ENCODE measurements at regions not wholly inside any gene's neighbourhood (a gene's known extent, or its start where the extent isn't known, plus 50 kb on each side); places are given as distances from the start of the nearest gene placed in this dataset.

DNA sequence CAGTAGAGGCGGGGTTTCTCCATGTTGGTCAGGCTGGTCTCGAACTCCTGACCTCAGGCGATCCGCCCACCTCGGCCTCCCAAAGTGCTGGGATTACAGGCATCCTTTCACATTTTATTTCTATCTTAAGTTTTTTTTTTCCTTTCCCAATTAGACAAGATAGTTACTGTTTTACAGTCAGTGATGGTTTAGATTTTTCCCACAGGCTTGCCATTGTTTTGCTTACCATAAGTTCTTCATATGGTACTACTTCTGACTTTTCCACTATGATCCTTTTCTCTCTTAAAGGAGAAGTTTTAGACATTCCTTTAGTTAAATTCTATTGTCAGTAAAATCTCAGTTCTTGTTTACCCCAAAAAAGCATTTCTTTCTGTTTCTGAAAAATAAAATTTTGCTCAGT lies 462.6 kb downstream of the CENPC start:
- TF ChIP-seq GLIS3 (CRISPR knock-in tag; IDR thresholded peaks at IDR 0.05) (no peak), ZNF565 (CRISPR knock-in tag; conservative IDR thresholded peaks at IDR 0.05; ENCODE audit: low read depth) (no peak), ARNTL (CRISPR knock-in tag; IDR thresholded peaks at IDR 0.05; ENCODE audit: borderline replicate concordance, low read depth) (no peak), OSR1 (CRISPR knock-in tag; IDR thresholded peaks at IDR 0.05) (no peak), ISL1 (CRISPR knock-in tag; IDR thresholded peaks at IDR 0.05) (no peak), ZNF8 (CRISPR knock-in tag; IDR thresholded peaks at IDR 0.05) (no peak), ZNF70 (CRISPR knock-in tag; IDR thresholded peaks at IDR 0.05) (no peak), ZFP3 (CRISPR knock-in tag; IDR thresholded peaks at IDR 0.05) (no peak)
- TF ChIP-seq, protein P1, sequence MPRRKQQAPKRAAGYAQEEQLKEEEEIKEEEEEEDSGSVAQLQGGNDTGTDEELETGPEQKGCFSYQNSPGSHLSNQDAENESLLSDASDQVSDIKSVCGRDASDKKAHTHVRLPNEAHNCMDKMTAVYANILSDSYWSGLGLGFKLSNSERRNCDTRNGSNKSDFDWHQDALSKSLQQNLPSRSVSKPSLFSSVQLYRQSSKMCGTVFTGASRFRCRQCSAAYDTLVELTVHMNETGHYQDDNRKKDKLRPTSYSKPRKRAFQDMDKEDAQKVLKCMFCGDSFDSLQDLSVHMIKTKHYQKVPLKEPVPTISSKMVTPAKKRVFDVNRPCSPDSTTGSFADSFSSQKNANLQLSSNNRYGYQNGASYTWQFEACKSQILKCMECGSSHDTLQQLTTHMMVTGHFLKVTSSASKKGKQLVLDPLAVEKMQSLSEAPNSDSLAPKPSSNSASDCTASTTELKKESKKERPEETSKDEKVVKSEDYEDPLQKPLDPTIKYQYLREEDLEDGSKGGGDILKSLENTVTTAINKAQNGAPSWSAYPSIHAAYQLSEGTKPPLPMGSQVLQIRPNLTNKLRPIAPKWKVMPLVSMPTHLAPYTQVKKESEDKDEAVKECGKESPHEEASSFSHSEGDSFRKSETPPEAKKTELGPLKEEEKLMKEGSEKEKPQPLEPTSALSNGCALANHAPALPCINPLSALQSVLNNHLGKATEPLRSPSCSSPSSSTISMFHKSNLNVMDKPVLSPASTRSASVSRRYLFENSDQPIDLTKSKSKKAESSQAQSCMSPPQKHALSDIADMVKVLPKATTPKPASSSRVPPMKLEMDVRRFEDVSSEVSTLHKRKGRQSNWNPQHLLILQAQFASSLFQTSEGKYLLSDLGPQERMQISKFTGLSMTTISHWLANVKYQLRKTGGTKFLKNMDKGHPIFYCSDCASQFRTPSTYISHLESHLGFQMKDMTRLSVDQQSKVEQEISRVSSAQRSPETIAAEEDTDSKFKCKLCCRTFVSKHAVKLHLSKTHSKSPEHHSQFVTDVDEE (CRISPR knock-in tag; IDR thresholded peaks at IDR 0.05): no peak
- TF ChIP-seq, protein P2, sequence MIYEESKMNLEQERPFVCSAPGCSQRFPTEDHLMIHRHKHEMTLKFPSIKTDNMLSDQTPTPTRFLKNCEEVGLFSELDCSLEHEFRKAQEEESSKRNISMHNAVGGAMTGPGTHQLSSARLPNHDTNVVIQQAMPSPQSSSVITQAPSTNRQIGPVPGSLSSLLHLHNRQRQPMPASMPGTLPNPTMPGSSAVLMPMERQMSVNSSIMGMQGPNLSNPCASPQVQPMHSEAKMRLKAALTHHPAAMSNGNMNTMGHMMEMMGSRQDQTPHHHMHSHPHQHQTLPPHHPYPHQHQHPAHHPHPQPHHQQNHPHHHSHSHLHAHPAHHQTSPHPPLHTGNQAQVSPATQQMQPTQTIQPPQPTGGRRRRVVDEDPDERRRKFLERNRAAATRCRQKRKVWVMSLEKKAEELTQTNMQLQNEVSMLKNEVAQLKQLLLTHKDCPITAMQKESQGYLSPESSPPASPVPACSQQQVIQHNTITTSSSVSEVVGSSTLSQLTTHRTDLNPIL (CRISPR knock-in tag; IDR thresholded peaks at IDR 0.05; ENCODE audit: low read depth): no peak
- ATAC-seq: no peak

GRCh38 chr4:67080046-67080557 lies 465.2 kb downstream of the CENPC start:
- TF ChIP-seq RARB (CRISPR knock-in tag; IDR thresholded peaks at IDR 0.05) (no peak), ZC3H10 (CRISPR knock-in tag; IDR thresholded peaks at IDR 0.05) (no peak)
- ATAC-seq: no peak

DNA sequence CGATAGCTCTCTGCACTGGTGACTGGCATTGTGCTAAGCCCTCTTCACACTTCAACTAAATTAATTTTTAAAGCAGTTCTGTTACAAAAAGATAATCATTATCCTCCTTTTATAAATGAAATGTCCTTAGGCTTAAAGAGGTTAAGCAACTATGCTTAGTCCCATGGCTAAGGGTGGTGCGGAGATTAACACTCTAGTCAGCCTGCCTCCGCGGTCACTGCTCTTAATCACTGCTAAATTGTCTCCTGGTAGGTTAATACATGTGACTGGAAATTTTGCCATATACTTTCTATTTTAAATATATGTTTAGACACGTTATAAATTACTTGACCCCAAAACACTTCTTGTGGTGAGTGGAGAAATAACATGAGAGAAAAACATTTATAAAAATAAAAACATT lies 473.7 kb downstream of the CENPC start:
- no peak for TF ChIP-seq ZFP30 (CRISPR knock-in tag; IDR thresholded peaks at IDR 0.05)
- TF ChIP-seq ZNF70 (CRISPR knock-in tag; IDR thresholded peaks at IDR 0.05): no peak
- no peak for TF ChIP-seq CSDC2 (CRISPR knock-in tag; IDR thresholded peaks at IDR 0.05)
- TF ChIP-seq, protein P3, sequence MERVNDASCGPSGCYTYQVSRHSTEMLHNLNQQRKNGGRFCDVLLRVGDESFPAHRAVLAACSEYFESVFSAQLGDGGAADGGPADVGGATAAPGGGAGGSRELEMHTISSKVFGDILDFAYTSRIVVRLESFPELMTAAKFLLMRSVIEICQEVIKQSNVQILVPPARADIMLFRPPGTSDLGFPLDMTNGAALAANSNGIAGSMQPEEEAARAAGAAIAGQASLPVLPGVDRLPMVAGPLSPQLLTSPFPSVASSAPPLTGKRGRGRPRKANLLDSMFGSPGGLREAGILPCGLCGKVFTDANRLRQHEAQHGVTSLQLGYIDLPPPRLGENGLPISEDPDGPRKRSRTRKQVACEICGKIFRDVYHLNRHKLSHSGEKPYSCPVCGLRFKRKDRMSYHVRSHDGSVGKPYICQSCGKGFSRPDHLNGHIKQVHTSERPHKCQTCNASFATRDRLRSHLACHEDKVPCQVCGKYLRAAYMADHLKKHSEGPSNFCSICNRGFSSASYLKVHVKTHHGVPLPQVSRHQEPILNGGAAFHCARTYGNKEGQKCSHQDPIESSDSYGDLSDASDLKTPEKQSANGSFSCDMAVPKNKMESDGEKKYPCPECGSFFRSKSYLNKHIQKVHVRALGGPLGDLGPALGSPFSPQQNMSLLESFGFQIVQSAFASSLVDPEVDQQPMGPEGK (CRISPR knock-in tag; IDR thresholded peaks at IDR 0.05; ENCODE audit: borderline replicate concordance): no peak
- no peak for TF ChIP-seq ARNTL (CRISPR knock-in tag; IDR thresholded peaks at IDR 0.05; ENCODE audit: borderline replicate concordance, low read depth)
- TF ChIP-seq OSR1 (CRISPR knock-in tag; IDR thresholded peaks at IDR 0.05): no peak
- TF ChIP-seq ISL1 (CRISPR knock-in tag; IDR thresholded peaks at IDR 0.05): no peak
- no peak for TF ChIP-seq RARB (CRISPR knock-in tag; IDR thresholded peaks at IDR 0.05)
- no peak for TF ChIP-seq ZNF565 (CRISPR knock-in tag; conservative IDR thresholded peaks at IDR 0.05; ENCODE audit: low read depth)
- no peak for TF ChIP-seq ESRRG (CRISPR knock-in tag; IDR thresholded peaks at IDR 0.05)
- TF ChIP-seq CSRNP3 (CRISPR knock-in tag; IDR thresholded peaks at IDR 0.05): no peak
- no peak for TF ChIP-seq ZNF8 (CRISPR knock-in tag; IDR thresholded peaks at IDR 0.05)
- no peak for TF ChIP-seq SNAI2 (CRISPR knock-in tag; IDR thresholded peaks at IDR 0.05)
- TF ChIP-seq TCF4 (CRISPR knock-in tag; IDR thresholded peaks at IDR 0.05; ENCODE audit: borderline replicate concordance): no peak
- no peak for TF ChIP-seq PPARA (CRISPR knock-in tag; IDR thresholded peaks at IDR 0.05; ENCODE audit: borderline replicate concordance)
- TF ChIP-seq, protein P1 (CRISPR knock-in tag; IDR thresholded peaks at IDR 0.05): no peak
- TF ChIP-seq POU6F1 (CRISPR knock-in tag; IDR thresholded peaks at IDR 0.05; ENCODE audit: borderline replicate concordance, low read depth): no peak
- TF ChIP-seq BACH2 (CRISPR knock-in tag; IDR thresholded peaks at IDR 0.05; ENCODE audit: borderline replicate concordance): no peak
- no peak for TF ChIP-seq ZC3H10 (CRISPR knock-in tag; IDR thresholded peaks at IDR 0.05)
- ATAC-seq: no peak
